ENCODE measurements at regions not wholly inside any gene's neighbourhood (a gene's known extent, or its start where the extent isn't known, plus 50 kb on each side); places are given as distances from the start of the nearest gene placed in this dataset.
"Not testable (repeated sequence)": the region's sequence is repeated elsewhere in the genome, so short reads cannot be mapped to it uniquely, and the experiment has no call there.

DNA sequence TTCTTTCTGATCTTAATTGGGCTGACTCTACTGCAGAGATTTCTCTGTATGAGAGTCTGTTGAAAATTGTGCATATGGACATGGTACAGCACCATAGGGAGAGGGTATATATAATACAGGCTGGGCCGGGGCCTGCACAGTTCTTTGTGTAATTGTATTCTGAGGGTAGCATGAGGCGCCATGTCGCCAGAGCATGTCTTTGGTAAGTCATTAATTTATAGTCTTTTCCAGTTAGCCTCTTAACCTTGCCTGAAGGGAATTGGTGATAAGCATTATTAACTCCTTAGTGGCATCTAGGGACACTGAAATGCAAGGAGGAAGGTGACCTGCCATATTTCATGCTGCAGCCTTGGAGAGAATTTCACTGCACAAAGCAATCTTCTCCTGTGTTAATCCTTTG is 569.9 kb downstream of the TMTC2 start:
- TF ChIP-seq, protein P1, sequence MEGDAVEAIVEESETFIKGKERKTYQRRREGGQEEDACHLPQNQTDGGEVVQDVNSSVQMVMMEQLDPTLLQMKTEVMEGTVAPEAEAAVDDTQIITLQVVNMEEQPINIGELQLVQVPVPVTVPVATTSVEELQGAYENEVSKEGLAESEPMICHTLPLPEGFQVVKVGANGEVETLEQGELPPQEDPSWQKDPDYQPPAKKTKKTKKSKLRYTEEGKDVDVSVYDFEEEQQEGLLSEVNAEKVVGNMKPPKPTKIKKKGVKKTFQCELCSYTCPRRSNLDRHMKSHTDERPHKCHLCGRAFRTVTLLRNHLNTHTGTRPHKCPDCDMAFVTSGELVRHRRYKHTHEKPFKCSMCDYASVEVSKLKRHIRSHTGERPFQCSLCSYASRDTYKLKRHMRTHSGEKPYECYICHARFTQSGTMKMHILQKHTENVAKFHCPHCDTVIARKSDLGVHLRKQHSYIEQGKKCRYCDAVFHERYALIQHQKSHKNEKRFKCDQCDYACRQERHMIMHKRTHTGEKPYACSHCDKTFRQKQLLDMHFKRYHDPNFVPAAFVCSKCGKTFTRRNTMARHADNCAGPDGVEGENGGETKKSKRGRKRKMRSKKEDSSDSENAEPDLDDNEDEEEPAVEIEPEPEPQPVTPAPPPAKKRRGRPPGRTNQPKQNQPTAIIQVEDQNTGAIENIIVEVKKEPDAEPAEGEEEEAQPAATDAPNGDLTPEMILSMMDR (conservative IDR thresholded peaks at IDR 0.05): no peak
- H3K27ac ChIP-seq: no peak overlapping the region

DNA sequence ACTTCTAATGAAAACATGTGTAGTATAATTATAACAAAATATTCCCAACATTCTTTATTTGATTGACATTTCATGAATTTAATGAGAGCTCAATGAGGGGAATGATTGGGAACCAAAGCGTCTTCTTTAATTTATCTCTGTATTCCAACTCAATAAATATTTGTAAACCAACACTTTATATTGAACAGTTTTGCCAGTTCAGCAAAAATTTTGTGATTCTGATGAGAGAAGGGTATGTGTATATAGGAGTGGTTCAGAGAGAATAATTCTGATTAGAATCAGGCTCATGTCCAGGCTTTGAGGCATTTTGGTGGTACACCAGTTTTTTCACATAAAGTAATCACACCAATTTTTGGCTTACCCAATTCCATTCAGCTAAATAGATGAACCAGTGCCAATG is 564.2 kb downstream of the TMTC2 start:
- no peak overlapping the region for H3K27ac ChIP-seq
- TF ChIP-seq, protein P1 (conservative IDR thresholded peaks at IDR 0.05): no peak

DNA sequence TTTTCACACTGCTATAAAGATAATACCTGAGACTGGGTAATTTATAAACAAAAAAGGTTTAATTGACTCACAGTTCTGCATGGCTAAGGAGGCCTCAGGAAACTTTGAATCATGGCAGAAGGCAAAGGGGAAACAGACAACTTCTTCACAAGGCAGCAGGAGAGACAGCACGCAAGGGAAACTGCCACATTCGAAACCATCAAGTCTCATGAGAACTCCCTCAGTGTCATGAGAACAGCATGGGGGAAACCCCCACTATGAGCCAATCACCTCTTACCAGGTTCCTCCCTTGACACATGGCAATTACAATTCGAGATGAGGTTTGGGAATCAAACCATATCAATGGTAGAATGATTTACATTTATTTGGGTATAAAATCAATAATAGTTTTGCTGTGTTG is 558.5 kb downstream of the TMTC2 start:
- TF ChIP-seq, protein P1 (conservative IDR thresholded peaks at IDR 0.05): no peak
- H3K27ac ChIP-seq: no peak overlapping the region

DNA sequence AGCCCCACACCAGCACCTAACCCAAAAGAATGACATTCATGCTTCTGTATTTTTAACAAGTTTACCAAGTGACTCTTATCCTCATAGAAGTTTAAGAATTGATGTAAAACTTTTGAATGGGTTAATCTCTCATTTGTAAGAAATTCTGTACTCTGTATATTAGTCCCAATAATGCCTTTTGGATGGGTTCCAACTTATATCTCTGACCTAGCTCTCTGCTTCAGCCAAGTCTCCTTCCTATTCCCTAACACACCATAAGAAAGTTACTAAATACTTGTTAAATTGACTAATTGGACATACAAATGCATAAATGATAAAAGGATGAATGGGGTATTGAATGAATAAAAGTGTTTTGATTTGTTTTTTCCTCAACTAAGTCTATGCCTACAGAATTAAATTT is 557.3 kb downstream of the TMTC2 start:
- TF ChIP-seq, protein P1 (conservative IDR thresholded peaks at IDR 0.05): no peak
- no peak overlapping the region for H3K27ac ChIP-seq

DNA sequence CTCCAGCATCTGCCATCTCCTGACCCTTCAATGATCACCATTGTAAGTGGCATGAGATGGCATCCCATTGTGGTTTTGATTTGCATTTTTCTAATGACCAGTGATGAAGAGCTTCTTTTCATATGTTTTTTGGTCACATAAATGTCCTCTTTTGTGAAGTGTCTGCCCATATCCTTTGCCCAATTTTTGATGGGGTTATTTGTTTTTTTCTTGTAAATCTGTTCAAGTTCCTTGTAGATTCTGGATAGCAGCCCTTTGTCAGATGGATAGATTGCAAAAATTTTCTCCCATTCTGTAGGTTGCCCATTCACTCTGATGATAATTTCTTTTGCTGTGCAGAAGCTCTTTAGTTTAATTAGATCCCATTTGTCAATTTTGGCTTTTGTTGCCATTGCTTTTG is 547.3 kb downstream of the TMTC2 start:
- H3K27ac ChIP-seq: not testable (repeated sequence)

DNA sequence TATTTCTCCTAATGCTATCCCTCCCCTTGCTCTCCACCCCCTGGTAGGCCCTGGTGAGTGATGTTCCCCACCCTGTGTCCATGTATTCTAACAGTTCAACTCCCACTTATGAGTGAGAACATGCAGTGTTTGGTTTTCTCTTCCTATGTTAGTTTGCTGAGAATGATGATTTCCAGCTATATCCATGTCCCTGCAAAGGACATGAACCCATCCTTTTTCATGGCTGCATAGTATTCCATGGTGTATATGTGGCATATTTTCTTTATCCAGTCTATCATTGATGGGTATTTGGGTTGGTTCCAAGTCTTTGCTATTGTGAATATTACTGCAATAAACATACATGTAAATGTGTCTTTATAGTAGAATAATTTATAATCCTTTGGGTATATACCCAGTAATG is 540.3 kb downstream of the TMTC2 start:
- not testable (repeated sequence) for H3K27ac ChIP-seq

DNA sequence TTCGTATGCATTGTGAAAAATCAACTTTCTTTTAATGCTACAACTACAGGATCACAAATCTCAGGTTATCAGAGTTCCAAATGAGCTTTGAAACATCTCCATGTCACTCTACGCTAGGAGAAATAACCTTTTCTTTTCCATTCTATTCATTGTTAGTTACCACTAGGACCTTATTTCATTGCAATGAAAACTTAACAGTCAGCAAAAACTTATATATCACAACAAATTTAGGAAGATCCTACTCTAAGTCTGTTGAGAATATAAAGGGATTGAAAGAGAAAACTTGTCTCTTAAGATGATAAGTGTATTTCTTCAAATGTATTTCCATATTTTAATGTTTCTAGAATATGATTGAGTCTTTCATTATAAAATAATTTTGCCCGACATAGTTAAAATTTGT is 539.1 kb downstream of the TMTC2 start:
- TF ChIP-seq, protein P1 (conservative IDR thresholded peaks at IDR 0.05): no peak
- H3K27ac ChIP-seq: no peak overlapping the region

DNA sequence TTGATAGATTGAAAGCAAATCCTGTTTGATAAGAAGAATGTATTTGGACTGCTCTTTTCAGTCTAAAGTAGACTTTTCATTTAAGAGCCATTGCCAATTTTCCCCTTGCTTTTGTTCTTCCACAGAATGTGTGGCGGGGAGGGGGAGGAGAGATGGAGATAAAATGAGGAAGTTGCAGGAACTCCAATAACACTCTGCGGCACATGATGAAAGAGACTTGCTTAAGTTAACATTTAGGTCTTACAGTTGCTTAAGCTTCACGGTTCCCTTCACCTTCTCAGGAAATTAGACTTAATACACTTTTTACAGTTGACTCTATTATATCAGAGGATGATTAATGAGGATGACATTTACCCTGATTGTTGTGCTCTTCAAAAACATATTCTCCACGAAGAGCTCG is 537.3 kb downstream of the TMTC2 start:
- TF ChIP-seq, protein P1 (conservative IDR thresholded peaks at IDR 0.05): no peak
- no peak overlapping the region for H3K27ac ChIP-seq

DNA sequence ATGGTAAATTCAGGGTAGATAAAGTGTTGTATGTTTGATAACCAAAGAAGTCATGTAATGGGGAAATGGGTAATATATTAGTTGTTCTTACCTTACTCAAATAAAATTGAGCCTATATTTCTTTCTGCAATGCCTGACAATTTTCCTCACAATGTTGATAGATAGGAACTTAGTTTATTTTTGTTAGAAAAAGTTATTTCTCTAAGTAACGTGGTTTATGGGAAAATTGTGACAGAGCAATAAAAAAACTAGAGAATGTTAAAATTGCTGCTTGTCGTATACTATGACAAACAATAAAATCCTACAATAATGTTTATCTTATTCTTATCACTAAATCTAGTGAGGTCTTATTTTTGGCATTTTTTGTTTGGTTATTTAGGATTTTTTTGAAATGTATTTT is 534.1 kb downstream of the TMTC2 start:
- TF ChIP-seq, protein P1 (conservative IDR thresholded peaks at IDR 0.05): no peak

More for the DNA sequence above, 534.1 kb downstream of the TMTC2 start:
- no peak overlapping the region for H3K27ac ChIP-seq

Measured in VCaP (cell line).